K562 (cell line): ENCODE measurements at regions not wholly inside any gene's neighbourhood (a gene's known extent, or its start where the extent isn't known, plus 50 kb on each side); places are given as distances from the start of the nearest gene placed in this dataset.

Experiments used
- ATAC-seq: fragments of 200-7000 bp; cut with Tn5 transposase; 3 replicates; pipeline ENCODE4 v1.9.1; 2020; ENCODE audit warnings: moderate library complexity
- BruUV-seq: library from RNA; stranded (reverse); fragments of 400-500 nt; replicated peaks from 2 replicates; lab custom pipeline; 2021; lab: Mats Ljungman, UMichigan
- CTCF ChIA-PET: fragments of 300-600 bp; formaldehyde crosslinking; extraction: SDS; loops from one replicate; lab custom pipeline; 2021; ENCODE audit warnings: low intra/inter-chr PET ratio; lab: Yijun Ruan, JAX
- POLR2A ChIA-PET: fragments of 300-600, 350-650 bp; sonication (Branson Sonifier 250); formaldehyde crosslinking; extraction: SDS; loops from one replicate; lab custom pipeline; 2021; ENCODE audit warnings: antibody characterized with exemption, inconsistent platforms; lab: Yijun Ruan, JAX
- DNase-seq, 4 experiments: peaks; one replicate each; pipeline versions ENCODE4 v3.0.0 to v3.0.0-alpha.2; 2011 to 2018; ENCODE audit warnings: low spot score in 3 of 4, mixed read lengths in 3 of 4; ENCODE audit errors: extremely low read depth in 1 of 4
- FAIRE-seq: peaks from 2 replicates; lab custom pipeline; 2011; peaks lifted over from hg19 to GRCh38; lab: Jason Lieb, UNC
- H2AFZ ChIP-seq: 2 replicates; pipeline ENCODE4 v1.6.0; 2011; ENCODE audit warnings: low read depth, low read length, control low read depth, inconsistent platforms
- H3K27ac ChIP-seq: fragments of 200-600 bp; 3 replicates; pipeline ENCODE4 v1.8.0; 2011; ENCODE audit warnings: low read depth, mild to moderate bottlenecking, control low read depth, inconsistent platforms, low read length, moderate library complexity, mixed read lengths; ENCODE audit errors: extremely low read depth
- H3K27me3 ChIP-seq, 2 experiments: fragments of 300-600 bp in 1 of 2; 2 replicates in 1 of 2; 3 replicates in 1 of 2; pipeline versions ENCODE4 v1.6.0 to v1.8.0; 2011; ENCODE audit warnings: inconsistent platforms in 2 of 2, low read length in 2 of 2, mild to moderate bottlenecking in 1 of 2, mixed read lengths in 1 of 2, moderate library complexity in 1 of 2; ENCODE audit not compliant: control insufficient read depth in 2 of 2, insufficient read depth in 2 of 2
- H3K36me3 ChIP-seq: fragments of 300-600 bp; 3 replicates; pipeline ENCODE4 v1.8.0; 2011; ENCODE audit warnings: mild to moderate bottlenecking, low read length, inconsistent platforms; ENCODE audit not compliant: control insufficient read depth, insufficient read depth
- H3K4me1 ChIP-seq, 2 experiments: fragments of 200-600 bp in 1 of 2; replicated peaks in 1 of 2; 2 replicates in 1 of 2; 3 replicates in 1 of 2; pipeline versions ENCODE4 v1.5.1 to v1.8.0; 2011; ENCODE audit warnings: inconsistent platforms in 2 of 2, low read length in 2 of 2, mild to moderate bottlenecking in 1 of 2, mixed read lengths in 1 of 2, moderate library complexity in 1 of 2; ENCODE audit not compliant: control insufficient read depth in 2 of 2, insufficient read depth in 2 of 2
- H3K4me2 ChIP-seq: 2 replicates; pipeline ENCODE4 v1.6.1; 2011; ENCODE audit warnings: low read length, control low read depth, inconsistent platforms, mixed read lengths; ENCODE audit not compliant: insufficient read depth
- H3K4me3 ChIP-seq: fragments of 200-600 bp; sonication (generic), shearing (Covaris generic); 2 replicates; pipeline ENCODE4 v1.5.1; 2016; ENCODE audit warnings: control low read depth, inconsistent platforms
- H3K79me2 ChIP-seq: fragments of 200-600 bp; 3 replicates; pipeline ENCODE4 v1.8.0; 2011; ENCODE audit warnings: low read length, inconsistent platforms; ENCODE audit not compliant: control insufficient read depth, insufficient read depth
- H3K9ac ChIP-seq, 2 experiments: 2 replicates each; pipeline versions ENCODE4 v1.6.0 to v1.6.1; 2011; ENCODE audit warnings: low read depth in 2 of 2, low read length in 2 of 2, control low read depth in 1 of 2, inconsistent platforms in 1 of 2, mild to moderate bottlenecking in 1 of 2, mixed read lengths in 1 of 2; ENCODE audit not compliant: insufficient read depth in 1 of 2
- H3K9me1 ChIP-seq: one replicate; pipeline ENCODE4 v1.6.0; 2011; ENCODE audit warnings: inconsistent platforms, mild to moderate bottlenecking, low read length, moderate library complexity; ENCODE audit not compliant: control insufficient read depth, insufficient read depth
- H3K9me3 ChIP-seq: replicated peaks from 2 replicates; pipeline ENCODE4 v1.5.1; 2011; ENCODE audit warnings: low read depth, low read length, inconsistent platforms; ENCODE audit not compliant: control insufficient read depth, insufficient read depth
- H4K20me1 ChIP-seq: replicated peaks from 2 replicates; pipeline ENCODE4 v1.6.1; 2011; ENCODE audit warnings: low read length, inconsistent platforms, mixed read lengths; ENCODE audit not compliant: control insufficient read depth, insufficient read depth
- BRD4 ChIP-seq: fragments of 200-600 bp; sonication (generic); IDR thresholded peaks from 2 replicates; pipeline ENCODE4 v1.6.1; 2017; ENCODE audit warnings: inconsistent platforms
- BRD9 ChIP-seq: fragments of 450-650 bp; IDR thresholded peaks from 2 replicates; pipeline ENCODE4 v1.6.1; 2018; ENCODE audit warnings: low read depth; ENCODE audit not compliant: partially characterized antibody
- CAMTA2 ChIP-seq: fragments of 250-450 bp; sonication (Bioruptor Pico); conservative IDR thresholded peaks from 2 replicates; pipeline ENCODE4 v1.5.1; 2022
- JUN ChIP-seq, 2 experiments: sonication (generic) in 1 of 2; formaldehyde crosslinking in 1 of 2; IDR thresholded peaks; 2 replicates each; pipeline versions ENCODE4 v1.6.1 to v1.8.0; 2012 to 2022; ENCODE audit warnings: borderline replicate concordance in 2 of 2, mild to moderate bottlenecking in 2 of 2, improper control_type of control experiment in 1 of 2, low read depth in 1 of 2, low read length in 1 of 2, missing genetic modification reagents in 1 of 2
- MECOM ChIP-seq: fragments of 250-450 bp; sonication (Bioruptor Pico); IDR thresholded peaks from 2 replicates; pipeline ENCODE4 v1.8.0; 2022; ENCODE audit warnings: inconsistent platforms
- MYNN ChIP-seq, 2 experiments: sonication (generic); formaldehyde crosslinking in 1 of 2; IDR thresholded peaks; 2 replicates each; pipeline versions ENCODE4 v1.5.0 to v1.6.1; 2016 to 2020; ENCODE audit warnings: antibody characterized with exemption in 1 of 2, missing genetic modification reagents in 1 of 2
- POLR3G ChIP-seq: IDR thresholded peaks from 2 replicates; pipeline ENCODE4 v1.6.1; 2011; ENCODE audit not compliant: insufficient read length, insufficient replicate concordance; ENCODE audit errors: extremely low read depth
- PRDM10 ChIP-seq: fragments of 450-650 bp; IDR thresholded peaks from 2 replicates; pipeline ENCODE4 v1.6.1; 2018; ENCODE audit not compliant: partially characterized antibody
- ZFP30 ChIP-seq: fragments of 250-450 bp; sonication (Bioruptor Pico); IDR thresholded peaks from 2 replicates; pipeline ENCODE4 v1.8.0; 2022; ENCODE audit warnings: moderate library complexity, mild to moderate bottlenecking, inconsistent platforms, borderline replicate concordance
- ZNF395 ChIP-seq: fragments of 200-800 bp; sonication (Bioruptor generic); IDR thresholded peaks from 2 replicates; pipeline ENCODE4 v1.6.1; 2017; ENCODE audit warnings: missing genetic modification characterization, missing compliant biosample characterization
- ZNF655 ChIP-seq: fragments of 250-450 bp; sonication (Bioruptor Pico); IDR thresholded peaks from 2 replicates; pipeline ENCODE4 v1.5.0; 2021
- ZNF766 ChIP-seq: fragments of 200-800 bp; sonication (Bioruptor generic); conservative IDR thresholded peaks from 2 replicates; pipeline ENCODE4 v1.6.1; 2016; ENCODE audit warnings: missing genetic modification characterization, missing compliant biosample characterization
- WGBS: fragments of 100-300 bp; shearing (Covaris generic); methylation state at CpG from one replicate; pipeline ENCODE4 v1.1.6; 2016; ENCODE audit warnings: low coverage, mixed read lengths; ENCODE audit not compliant: insufficient coverage; ENCODE audit errors: missing lambda C conversion rate; 5-methylcytosine and 5-hydroxymethylcytosine counted together
- in situ Hi-C: fragments of 300-500 bp; cut with MboI; formaldehyde crosslinking; loops from 4 replicates; pipeline ENCODE4 v1.15.0; 2018; ENCODE audit warnings: inconsistent platforms, mixed read lengths
- intact Hi-C: fragments of 100-400 bp; cut with micrococcal nuclease; formaldehyde crosslinking; loops from 2 replicates; pipeline ENCODE4 v1.14.2; 2022

GRCh38 chr4:156396534-156396933, 442.9 kb upstream of the CTSO start:
- no TSS peak for BruUV-seq
- H3K79me2 ChIP-seq: no peaks in the 10 kb centered on the region
- CTCF ChIA-PET: no interaction called here
- WGBS: 3% methylated on average over 2 of the region's 2 CpGs
- POLR2A ChIA-PET: no interaction called here
- H4K20me1 ChIP-seq: no peaks in the 10 kb centered on the region
- no peaks in the 10 kb centered on the region for H3K27me3 ChIP-seq
- no peak overlapping the region for H3K4me3 ChIP-seq
- intact Hi-C loops: no loop called here
- H3K9ac ChIP-seq: no peak overlapping the region
- ATAC-seq (no peak), FAIRE-seq (no peak), DNase-seq (no peak)
- H3K9me1 ChIP-seq: no peaks in the 10 kb centered on the region
- no peaks in the 10 kb centered on the region for H3K4me1 ChIP-seq
- no peak overlapping the region for H2AFZ ChIP-seq
- H3K4me2 ChIP-seq: no peak overlapping the region
- H3K36me3 ChIP-seq: no peaks in the 10 kb centered on the region
- no peak overlapping the region for H3K27ac ChIP-seq
- H3K9me3 ChIP-seq: no peaks in the 10 kb centered on the region; the same call in 1 of the 2 replicates
- in situ Hi-C loops: no loop called here
- no peak for TF ChIP-seq BRD4
- no peak for TF ChIP-seq JUN (IDR thresholded peaks at IDR 0.05; ENCODE audit: borderline replicate concordance, low read depth, low read length)
- TF ChIP-seq JUN (CRISPR knock-in tag; IDR thresholded peaks at IDR 0.05; ENCODE audit: borderline replicate concordance): no peak
- no peak for TF ChIP-seq MYNN (IDR thresholded peaks at IDR 0.05)
- no peak for TF ChIP-seq MYNN (CRISPR knock-in tag; IDR thresholded peaks at IDR 0.05)
- TF ChIP-seq BRD9: no peak
- no peak for TF ChIP-seq PRDM10
- TF ChIP-seq ZNF766 (CRISPR knock-in tag): no peak
- TF ChIP-seq ZNF655 (CRISPR knock-in tag): no peak
- TF ChIP-seq MECOM (CRISPR knock-in tag): no peak
- TF ChIP-seq ZNF395: no peak
- TF ChIP-seq ZFP30 (CRISPR knock-in tag): no peak
- TF ChIP-seq POLR3G: no peak
- TF ChIP-seq CAMTA2 (CRISPR knock-in tag): no peak
